Thyroid gland (tissue), 4 donors: ENCODE measurements at regions not wholly inside any gene's neighbourhood (a gene's known extent, or its start where the extent isn't known, plus 50 kb on each side); places are given as distances from the start of the nearest gene placed in this dataset.

Experiments
- DNase-seq, 2 donors: peaks; one replicate each; pipeline ENCODE4 v3.0.0-alpha.2; 2019
- H3K27ac ChIP-seq, 3 donors: fragments of 200-600 bp; sonication (generic); 1 replicate in 2 of 3; 2 replicates in 1 of 3; pipeline ENCODE4 v1.5.1; 2016 to 2019; ENCODE audit warnings: mild to moderate bottlenecking in 1 of 3, moderate library complexity in 1 of 3
- H3K27me3 ChIP-seq: fragments of 200-600 bp; sonication (generic); one replicate; pipeline ENCODE4 v1.5.1; 2019
- H3K36me3 ChIP-seq, 2 donors: fragments of 200-600 bp; sonication (generic); one replicate each; pipeline ENCODE4 v1.5.1; 2016 to 2019
- H3K4me1 ChIP-seq, 2 donors: fragments of 200-600 bp; sonication (generic); one replicate each; pipeline ENCODE4 v1.5.1; 2017 to 2019
- H3K4me3 ChIP-seq, 3 donors: fragments of 200-600 bp; sonication (generic); replicated peaks in 1 of 3; 1 replicate in 2 of 3; 2 replicates in 1 of 3; pipeline ENCODE4 v1.5.1; 2016; ENCODE audit warnings: mild to moderate bottlenecking in 1 of 3
- H3K9me3 ChIP-seq: fragments of 200-600 bp; sonication (generic); one replicate; pipeline ENCODE4 v1.5.1; 2017
- CTCF ChIP-seq, 6 experiments: fragments of 200-600 bp in 3 of 6; fragments of 450-650 bp in 3 of 6; sonication (generic) in 3 of 6; IDR thresholded peaks; one replicate each; pipeline ENCODE4 v1.5.1; 2016 to 2019; ENCODE audit warnings: antibody characterized with exemption in 6 of 6, mild to moderate bottlenecking in 2 of 6, inconsistent platforms in 1 of 6, moderate library complexity in 1 of 6
- POLR2A ChIP-seq, 2 donors: fragments of 450-650 bp; IDR thresholded peaks; one replicate each; pipeline ENCODE4 v1.6.1; 2017; ENCODE audit warnings: antibody characterized with exemption in 2 of 2, mild to moderate bottlenecking in 2 of 2, moderate library complexity in 1 of 2
- WGBS, 2 donors: methylation state at CpG; one replicate each; pipeline ENCODE4 v1.1.5; 2017; 5-methylcytosine and 5-hydroxymethylcytosine counted together
- intact Hi-C: fragments of 100-400 bp; cut with DNase I; formaldehyde crosslinking; loops from one replicate; pipeline ENCODE4 v1.15.1; 2023

GRCh38 chr14:58864751-58865513 lies 227.2 kb downstream of the DACT1 start:
- intact Hi-C loops, result no loop called here
- no peaks in the 10 kb centered on the region for H3K27me3 ChIP-seq
- H3K27ac ChIP-seq, result no peak overlapping the region
- H3K4me3 ChIP-seq, result no peak overlapping the region
- no peaks in the 10 kb centered on the region for H3K36me3 ChIP-seq
- no peak for DNase-seq
- WGBS, 2 donors, result 65 to 67% methylated on average over 7 of the region's 7 CpGs
- TF ChIP-seq POLR2A (IDR thresholded peaks at IDR 0.05), result no peak
- no peak for TF ChIP-seq CTCF (IDR thresholded peaks at IDR 0.05)
- H3K9me3 ChIP-seq, result no peaks in the 10 kb centered on the region
- no peaks in the 10 kb centered on the region for H3K4me1 ChIP-seq

GRCh38 chr14:58865514-58866281 lies 227.9 kb downstream of the DACT1 start:
- intact Hi-C loops, result no loop called here
- no peak for DNase-seq
- H3K27me3 ChIP-seq, result no peaks in the 10 kb centered on the region
- no peaks in the 10 kb centered on the region for H3K4me1 ChIP-seq
- 86% methylated on average over 6 of the region's 6 CpGs for WGBS, 2 donors
- H3K27ac ChIP-seq, result no peak overlapping the region
- TF ChIP-seq POLR2A (IDR thresholded peaks at IDR 0.05) (no peak), CTCF (IDR thresholded peaks at IDR 0.05) (no peak)
- H3K4me3 ChIP-seq, result no peak overlapping the region
- H3K36me3 ChIP-seq, result no peaks in the 10 kb centered on the region
- H3K9me3 ChIP-seq, result no peaks in the 10 kb centered on the region

- DNase-seq, result no peak
- Histone ChIP-seq H3K27me3 (no peaks in the 10 kb centered on the region), H3K27ac (no peak overlapping the region), H3K9me3 (no peaks in the 10 kb centered on the region), H3K4me3 (no peak overlapping the region), H3K36me3 (no peaks in the 10 kb centered on the region), H3K4me1 (no peaks in the 10 kb centered on the region)
- intact Hi-C loops, result no loop called here
- TF ChIP-seq POLR2A (IDR thresholded peaks at IDR 0.05) (no peak), CTCF (IDR thresholded peaks at IDR 0.05) (no peak)
- WGBS, 2 donors, result 91 to 92% methylated on average over 3 of the region's 3 CpGs
Measured at GRCh38 chr14:58866391-58866790, 228.6 kb downstream of the DACT1 start.

GRCh38 chr14:58870961-58871360 lies 233.2 kb downstream of the DACT1 start:
- H3K36me3 ChIP-seq, result no peaks in the 10 kb centered on the region
- no peaks in the 10 kb centered on the region for H3K27me3 ChIP-seq
- no peak overlapping the region for H3K4me3 ChIP-seq
- intact Hi-C loops, result no loop called here
- DNase-seq, result no peak
- H3K27ac ChIP-seq, result no peak overlapping the region
- no peaks in the 10 kb centered on the region for H3K9me3 ChIP-seq
- WGBS, 2 donors, result 51 to 70% methylated on average over 4 of the region's 4 CpGs
- H3K4me1 ChIP-seq, result no peaks in the 10 kb centered on the region
- TF ChIP-seq CTCF (IDR thresholded peaks at IDR 0.05) (no peak), POLR2A (IDR thresholded peaks at IDR 0.05) (no peak)

GRCh38 chr14:58871573-58871972 lies 233.8 kb downstream of the DACT1 start:
- no peaks in the 10 kb centered on the region for H3K36me3 ChIP-seq
- 81 to 91% methylated on average over 4 of the region's 4 CpGs for WGBS, 2 donors
- intact Hi-C loops, result no loop called here
- H3K27ac ChIP-seq, result no peak overlapping the region
- DNase-seq, result no peak
- H3K4me3 ChIP-seq, result no peak overlapping the region
- no peak for TF ChIP-seq CTCF (IDR thresholded peaks at IDR 0.05)
- no peak for TF ChIP-seq POLR2A (IDR thresholded peaks at IDR 0.05)
- H3K4me1 ChIP-seq, result no peaks in the 10 kb centered on the region
- no peaks in the 10 kb centered on the region for H3K27me3 ChIP-seq
- H3K9me3 ChIP-seq, result no peaks in the 10 kb centered on the region
